Testis (tissue), 2 donors: ENCODE measurements at regions not wholly inside any gene's neighbourhood (a gene's known extent, or its start where the extent isn't known, plus 50 kb on each side); places are given as distances from the start of the nearest gene placed in this dataset.

Source experiments
- CTCF ChIP-seq, 3 experiments: fragments of 450-650 bp in 2 of 3; fragments of 200-600 bp in 1 of 3; sonication (generic) in 1 of 3; IDR thresholded peaks; one replicate each; pipeline ENCODE4 v1.5.1; 2016 to 2019; ENCODE audit warnings: antibody characterized with exemption in 3 of 3, mild to moderate bottlenecking in 2 of 3, moderate library complexity in 1 of 3
- POLR2A ChIP-seq: fragments of 450-650 bp; IDR thresholded peaks from one replicate; pipeline ENCODE4 v1.6.1; 2017; ENCODE audit warnings: antibody characterized with exemption, mild to moderate bottlenecking, moderate library complexity

GRCh38 chr10:64329510-64329909 is 808.3 kb downstream of the REEP3 start:
- no peak for TF ChIP-seq CTCF (IDR thresholded peaks at IDR 0.05)
- TF ChIP-seq POLR2A: no peak
